ENCODE measurements at regions not wholly inside any gene's neighbourhood (a gene's known extent, or its start where the extent isn't known, plus 50 kb on each side); places are given as distances from the start of the nearest gene placed in this dataset.

DNA sequence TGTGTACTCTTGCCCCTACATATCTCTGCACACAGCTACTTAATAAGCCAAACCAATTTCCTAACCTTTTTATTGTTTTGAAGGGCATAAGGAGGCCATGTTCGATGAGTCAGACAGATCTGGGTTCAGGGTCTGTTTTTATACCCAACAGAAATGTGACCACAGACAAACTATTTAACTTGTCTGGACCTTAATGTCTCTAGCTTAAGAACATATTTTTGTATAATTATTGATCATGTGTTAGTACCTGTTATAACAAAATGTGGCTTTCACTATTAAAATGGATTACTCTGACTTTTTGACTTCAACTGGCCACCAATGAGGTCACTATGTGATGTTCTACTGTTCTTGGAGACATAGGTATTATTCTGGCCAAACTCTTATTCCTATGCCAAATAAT is 507.8 kb upstream of the USP24 start:
- TF ChIP-seq, protein P1, sequence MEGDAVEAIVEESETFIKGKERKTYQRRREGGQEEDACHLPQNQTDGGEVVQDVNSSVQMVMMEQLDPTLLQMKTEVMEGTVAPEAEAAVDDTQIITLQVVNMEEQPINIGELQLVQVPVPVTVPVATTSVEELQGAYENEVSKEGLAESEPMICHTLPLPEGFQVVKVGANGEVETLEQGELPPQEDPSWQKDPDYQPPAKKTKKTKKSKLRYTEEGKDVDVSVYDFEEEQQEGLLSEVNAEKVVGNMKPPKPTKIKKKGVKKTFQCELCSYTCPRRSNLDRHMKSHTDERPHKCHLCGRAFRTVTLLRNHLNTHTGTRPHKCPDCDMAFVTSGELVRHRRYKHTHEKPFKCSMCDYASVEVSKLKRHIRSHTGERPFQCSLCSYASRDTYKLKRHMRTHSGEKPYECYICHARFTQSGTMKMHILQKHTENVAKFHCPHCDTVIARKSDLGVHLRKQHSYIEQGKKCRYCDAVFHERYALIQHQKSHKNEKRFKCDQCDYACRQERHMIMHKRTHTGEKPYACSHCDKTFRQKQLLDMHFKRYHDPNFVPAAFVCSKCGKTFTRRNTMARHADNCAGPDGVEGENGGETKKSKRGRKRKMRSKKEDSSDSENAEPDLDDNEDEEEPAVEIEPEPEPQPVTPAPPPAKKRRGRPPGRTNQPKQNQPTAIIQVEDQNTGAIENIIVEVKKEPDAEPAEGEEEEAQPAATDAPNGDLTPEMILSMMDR (IDR thresholded peaks at IDR 0.05), result no peak
- no peak for TF ChIP-seq POLR2A (IDR thresholded peaks at IDR 0.05)
- no peak for TF ChIP-seq EP300 (IDR thresholded peaks at IDR 0.05)

Measured in ovary (tissue), 3 donors.